NCI-H2196 (cell line): ENCODE measurements at regions not wholly inside any gene's neighbourhood (a gene's known extent, or its start where the extent isn't known, plus 50 kb on each side); places are given as distances from the start of the nearest gene placed in this dataset.
"Not testable (repeated sequence)": the region's sequence is repeated elsewhere in the genome, so short reads cannot be mapped to it uniquely, and the experiment has no call there.

Source experiments
- DNase-seq: peaks from one replicate; lab custom pipeline; 2025; ENCODE audit not compliant: unreplicated experiment; lab: John Stamatoyannopoulos, UW

DNA sequence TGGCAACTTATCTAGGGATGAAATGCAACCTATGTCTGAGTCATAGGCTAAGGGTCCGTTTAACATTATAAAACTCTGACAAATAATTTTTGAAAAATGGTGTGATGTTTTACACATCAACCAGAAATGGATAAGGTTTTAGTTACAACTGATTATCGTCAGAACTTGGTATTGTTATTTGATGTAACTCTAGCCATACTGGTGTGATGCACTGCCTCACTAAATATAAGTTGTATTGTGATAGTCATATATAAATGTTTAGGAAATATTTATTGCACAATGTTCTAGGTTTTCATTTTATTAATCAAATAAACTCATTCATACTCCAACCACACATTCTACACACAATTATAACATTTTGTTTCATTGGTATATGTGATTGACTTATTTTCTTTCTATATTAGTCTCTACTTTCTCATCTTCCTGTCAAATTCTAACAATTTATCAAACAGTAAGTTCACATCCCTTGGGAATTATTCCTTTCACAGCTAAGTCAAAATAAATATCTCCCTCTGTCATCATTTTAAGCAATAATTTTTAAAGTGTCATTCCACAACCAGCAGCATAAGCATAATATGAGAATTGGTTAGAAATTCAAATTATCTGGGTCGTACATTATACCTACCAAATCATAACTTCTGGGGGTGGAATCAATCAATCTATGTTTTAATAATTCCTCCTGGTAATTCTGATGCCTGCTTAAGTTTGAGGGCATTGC lies 873.9 kb downstream of the SLITRK1 start:
- DNase-seq = no peak

DNA sequence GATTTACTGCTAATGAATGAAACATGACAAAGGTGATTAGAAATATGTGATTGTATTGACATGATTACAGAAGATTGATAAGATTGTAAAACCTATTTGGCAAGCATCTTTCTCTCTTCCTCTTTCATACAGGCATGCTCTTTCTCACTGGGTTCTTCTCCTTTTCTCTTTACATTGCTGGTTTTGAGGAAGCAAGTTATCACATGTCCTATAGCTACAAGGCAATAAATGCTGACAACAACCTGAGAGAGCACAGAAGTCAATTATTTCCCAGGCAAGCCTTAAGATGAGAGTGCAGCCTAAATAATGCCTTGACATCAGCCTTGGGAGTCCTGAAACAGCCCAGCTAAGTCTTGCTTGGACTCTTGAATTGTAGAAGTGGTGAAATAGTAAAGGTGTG lies 875.0 kb downstream of the SLITRK1 start:
- no peak for DNase-seq

DNA sequence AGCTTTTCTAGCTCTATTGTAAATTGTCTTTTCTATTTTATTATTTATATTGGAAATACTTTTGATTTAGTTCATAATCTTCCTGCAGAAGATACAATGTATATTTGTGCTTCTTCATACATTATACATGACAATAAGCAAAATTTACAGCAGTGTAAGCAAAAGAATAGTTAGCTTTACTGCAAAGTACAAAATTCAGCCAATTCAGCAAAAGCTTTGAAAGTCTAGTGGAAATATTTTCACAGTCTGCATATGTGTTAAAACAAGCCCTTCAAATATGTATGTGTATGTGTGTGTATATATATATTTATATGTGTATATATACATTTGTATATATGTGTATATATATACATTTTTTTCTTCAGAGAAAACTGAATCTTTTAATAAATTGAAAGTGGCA lies 879.1 kb downstream of the SLITRK1 start:
- DNase-seq = no peak

DNA sequence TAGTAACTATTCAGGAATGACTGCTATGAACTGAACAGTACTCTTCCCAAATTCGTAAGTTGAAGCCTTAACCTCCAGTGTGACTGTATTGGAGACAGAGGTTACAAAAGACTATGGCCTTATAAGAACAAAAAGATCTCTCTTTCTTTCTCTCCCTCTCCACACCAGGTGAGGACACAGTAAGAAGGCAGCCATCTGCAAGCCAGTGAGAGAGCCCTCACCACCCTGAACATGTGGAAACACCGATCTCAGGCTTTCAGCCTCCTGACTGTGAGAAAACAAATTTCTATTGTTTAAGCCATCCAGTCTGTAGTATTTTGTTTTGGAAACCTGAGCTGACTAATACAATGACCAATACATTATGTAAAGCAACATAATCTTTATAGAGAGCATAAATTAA lies 888.9 kb downstream of the SLITRK1 start:
- DNase-seq = no peak

DNA sequence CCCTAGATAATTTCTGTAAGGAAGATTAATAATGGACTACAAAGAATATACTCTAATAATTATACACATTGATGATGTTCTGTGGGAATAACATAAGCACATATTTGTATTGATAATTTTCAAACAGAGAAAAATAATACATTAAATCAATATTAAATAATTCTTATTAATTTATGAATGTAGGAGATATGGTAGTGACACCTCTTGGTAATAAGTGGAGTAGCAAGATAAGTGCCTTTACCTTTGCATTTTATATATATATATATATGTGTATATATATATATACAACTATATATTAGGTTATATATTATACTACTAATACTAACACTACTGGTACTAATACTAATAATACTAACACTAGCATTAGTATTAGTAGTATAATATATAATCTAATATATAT lies 905.8 kb downstream of the SLITRK1 start:
- DNase-seq = no peak

DNA sequence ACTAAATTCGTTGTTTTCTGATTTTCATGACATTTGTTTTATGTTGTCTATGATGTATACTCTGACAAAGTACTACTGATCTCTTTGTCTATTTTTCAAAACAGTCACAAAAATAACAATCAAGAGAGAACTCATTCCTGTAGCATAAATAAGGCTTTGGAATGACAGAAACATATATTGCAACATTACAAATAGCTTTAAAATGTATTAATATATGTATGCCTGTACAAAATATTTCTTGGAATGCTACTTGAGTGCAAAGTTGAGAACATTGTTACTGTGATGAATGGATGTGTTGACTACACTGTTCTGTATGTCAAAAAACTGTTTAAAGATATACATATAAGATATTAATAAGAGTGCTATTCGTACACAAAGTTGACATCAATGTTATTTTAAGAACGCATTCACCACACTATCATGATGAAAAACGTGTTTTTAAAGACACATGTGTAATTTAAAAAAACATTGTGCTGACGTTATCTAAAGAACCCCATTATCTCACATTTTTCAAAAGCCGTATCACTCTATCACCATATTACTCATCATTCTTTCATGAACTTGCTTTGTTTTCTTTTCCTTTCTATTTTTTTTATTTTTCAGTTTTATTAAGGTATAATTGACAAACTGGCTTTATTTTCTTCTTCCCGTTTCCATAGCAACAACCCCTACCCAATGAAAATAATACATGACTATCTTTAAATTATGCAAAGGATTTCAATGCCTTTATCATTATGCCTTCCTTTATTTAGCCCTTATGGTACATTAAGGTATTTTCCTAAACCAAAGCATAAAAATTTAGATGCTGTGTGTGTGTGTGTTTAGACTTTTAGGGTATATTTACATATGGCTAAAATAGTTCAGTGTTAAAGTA lies 918.8 kb downstream of the SLITRK1 start:
- no peak for DNase-seq

DNA sequence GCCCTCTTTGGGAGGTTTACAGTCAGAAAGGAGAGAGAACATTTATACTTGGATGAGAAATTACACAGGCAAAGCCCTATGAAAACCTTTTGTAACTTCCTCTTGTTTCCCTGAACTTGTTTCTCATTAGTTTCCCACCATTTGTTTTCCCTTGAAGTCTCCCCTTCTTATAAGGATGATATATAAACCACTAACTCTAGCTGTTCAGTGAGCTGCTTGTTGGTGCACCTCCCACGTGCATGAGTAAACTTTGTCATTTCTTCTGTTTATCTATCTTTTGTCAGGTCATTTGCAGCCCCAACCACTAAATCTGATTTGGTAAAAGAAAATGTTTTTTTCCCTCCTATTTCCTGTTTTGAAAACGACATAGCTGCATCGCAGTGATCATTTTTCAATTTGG lies 919.9 kb downstream of the SLITRK1 start:
- DNase-seq = no peak

DNA sequence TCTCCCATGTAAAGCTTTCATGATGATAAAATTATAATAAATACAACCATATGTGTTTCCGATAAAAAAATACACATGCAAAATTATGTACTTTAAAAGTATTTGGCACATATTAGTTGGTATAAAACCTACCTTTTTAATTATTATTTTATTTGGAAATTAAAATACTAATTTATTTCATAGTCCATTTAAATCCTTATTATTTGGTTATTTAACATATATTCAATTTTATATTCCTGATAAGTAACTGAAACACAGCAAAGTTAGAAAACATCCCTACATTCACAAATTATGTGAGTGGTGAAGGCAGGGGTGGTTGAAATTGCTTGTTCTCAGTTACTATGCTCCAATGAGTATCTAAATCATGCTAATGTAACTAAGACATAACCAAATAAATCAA lies 920.5 kb downstream of the SLITRK1 start:
- no peak for DNase-seq

DNA sequence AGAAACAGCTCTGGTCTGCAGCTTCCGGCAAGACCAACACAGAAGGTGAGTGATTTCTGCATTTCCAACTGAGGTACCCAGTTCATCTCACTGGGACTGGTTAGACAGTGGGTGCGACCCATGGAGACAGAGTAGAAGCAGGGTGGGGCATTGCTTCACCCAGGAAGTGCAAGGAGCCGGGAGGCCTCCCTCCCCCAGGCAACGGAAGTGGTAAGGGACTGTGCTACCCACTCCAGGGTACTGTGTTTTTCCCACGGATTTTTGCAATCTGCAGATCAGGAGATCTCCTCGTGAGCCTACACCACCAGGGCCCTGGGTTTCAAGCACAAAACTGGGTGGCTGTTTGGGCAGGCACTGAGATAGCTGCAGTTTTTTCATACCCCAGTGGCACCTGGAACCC lies 929.9 kb downstream of the SLITRK1 start:
- not testable (repeated sequence) for DNase-seq

DNA sequence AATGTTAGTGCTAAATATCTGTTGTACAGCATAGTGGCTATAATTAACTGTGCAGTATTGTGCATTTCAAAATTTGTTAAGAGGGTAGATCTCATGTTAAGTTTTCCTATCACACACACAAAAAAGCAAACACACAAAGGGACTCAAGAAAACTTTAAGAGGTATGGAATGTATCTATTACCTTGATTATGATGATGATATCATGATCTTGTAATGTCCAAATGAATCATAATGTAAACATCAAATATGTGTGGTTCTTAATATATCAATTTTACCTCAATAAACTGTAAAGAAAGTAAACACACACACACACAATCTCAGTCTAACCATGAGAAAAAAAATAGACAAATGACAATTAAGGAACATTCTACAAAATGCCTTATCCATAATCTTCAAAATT lies 934.6 kb downstream of the SLITRK1 start:
- DNase-seq = no peak

DNA sequence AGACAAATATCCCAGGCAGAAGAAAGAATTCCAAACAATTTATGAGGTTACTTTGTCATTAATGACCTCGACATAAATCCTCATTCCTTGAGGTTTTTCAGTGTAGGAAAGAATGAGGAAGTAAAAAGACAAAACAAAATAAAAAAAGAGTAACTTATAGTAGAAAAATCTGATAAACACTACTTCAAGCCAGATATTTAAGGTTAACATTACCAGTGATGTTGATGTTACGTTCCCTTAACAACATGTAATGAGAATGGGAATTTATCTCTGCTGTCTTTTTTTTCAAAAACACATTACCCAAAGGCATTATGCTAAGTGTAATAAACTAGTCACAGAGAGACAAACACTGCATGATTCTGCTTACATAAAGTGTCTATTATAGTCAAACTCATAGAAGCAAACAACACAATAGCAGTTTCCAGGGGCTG lies 935.1 kb downstream of the SLITRK1 start:
- DNase-seq = no peak

DNA sequence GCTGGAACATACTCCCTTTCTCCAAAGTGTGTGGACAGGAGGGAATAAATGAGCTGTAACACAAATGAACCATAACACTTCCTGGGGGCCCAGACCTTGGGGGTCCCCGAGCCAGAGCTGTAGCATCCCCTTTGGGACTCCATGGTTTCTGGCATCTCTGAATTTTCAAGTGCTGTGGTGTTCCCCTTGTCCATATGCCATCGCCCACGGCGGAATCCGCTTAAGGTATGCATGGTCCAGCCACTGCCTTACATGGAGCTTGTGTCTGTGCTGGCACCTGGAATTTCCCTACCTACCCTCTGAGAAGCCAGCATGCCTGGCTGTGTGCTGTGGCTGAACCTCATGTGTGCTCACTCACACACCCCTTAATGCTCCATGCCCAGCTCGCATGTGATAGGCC lies 943.6 kb downstream of the SLITRK1 start:
- no peak for DNase-seq

DNA sequence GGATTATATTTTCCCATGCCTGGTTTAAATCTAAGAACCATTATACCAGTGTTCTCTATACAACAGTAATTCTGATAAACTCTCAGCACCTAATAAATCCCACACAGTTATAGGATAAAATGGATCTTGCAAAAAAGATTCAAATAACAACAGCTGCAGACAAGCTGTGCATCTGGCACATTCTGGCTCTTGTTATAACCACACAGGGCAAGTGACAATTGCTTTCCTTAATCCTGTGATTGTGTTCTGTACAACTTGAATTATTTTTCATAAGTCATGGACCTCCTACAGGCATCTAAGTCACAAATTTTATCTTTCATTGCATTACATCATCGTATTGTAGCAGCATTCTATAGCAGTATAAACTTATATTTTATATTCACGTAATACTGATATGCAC lies 948.3 kb downstream of the SLITRK1 start:
- no peak for DNase-seq

DNA sequence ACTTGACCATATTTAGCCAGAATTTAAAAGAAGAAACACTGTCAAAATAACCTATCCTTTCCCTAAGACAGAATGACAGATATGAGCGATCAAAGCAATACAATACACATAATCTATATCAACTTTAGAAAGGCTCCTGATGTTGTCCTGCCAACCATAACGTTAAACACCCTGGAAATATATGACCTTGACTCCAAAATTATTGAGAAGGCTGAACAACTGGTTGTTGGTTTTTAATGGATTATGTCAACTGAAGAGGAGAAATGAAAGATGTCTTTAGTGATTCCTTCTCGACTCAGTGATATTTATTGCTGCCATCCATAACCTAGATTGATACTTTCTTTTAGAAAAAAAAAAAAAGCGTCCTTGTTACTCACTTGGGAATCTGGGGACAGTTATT lies 957.2 kb downstream of the SLITRK1 start:
- DNase-seq = no peak

DNA sequence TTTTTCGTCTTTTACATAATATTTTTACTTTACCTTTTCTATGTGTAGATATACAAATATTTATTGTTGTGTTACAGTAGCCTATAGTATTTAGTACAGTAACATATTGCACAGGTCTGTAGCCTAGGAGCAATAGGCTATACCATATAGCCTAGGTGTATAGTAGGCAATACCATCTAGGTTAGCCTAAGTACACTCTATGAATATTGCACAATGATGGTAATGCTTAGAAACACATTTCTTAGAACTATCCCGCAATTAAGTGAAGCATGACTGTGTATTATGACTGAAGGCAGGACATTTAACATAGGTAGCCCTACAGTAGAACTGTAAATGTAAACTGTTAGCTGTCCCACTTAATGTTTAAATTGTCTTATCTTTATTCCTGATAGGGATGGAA lies 964.3 kb downstream of the SLITRK1 start:
- DNase-seq = no peak

DNA sequence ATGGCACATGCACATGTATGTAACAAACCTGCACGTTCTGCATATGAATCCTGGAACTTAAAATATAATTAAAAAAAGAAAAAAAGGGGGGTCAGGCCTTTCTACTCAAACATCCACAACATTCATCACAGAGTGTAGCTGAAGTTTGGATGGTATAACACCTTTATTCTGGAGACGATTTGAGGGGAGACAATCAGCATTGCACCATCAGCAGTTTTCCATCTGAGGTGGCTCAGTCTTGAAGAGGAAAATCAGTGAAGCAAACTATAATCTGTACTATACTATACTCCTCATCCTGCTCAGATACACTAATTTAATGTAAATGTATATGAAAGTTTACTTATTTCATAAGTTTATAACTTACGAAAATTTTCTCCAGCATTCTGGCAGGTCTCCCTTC lies 969.7 kb downstream of the SLITRK1 start:
- DNase-seq = no peak

DNA sequence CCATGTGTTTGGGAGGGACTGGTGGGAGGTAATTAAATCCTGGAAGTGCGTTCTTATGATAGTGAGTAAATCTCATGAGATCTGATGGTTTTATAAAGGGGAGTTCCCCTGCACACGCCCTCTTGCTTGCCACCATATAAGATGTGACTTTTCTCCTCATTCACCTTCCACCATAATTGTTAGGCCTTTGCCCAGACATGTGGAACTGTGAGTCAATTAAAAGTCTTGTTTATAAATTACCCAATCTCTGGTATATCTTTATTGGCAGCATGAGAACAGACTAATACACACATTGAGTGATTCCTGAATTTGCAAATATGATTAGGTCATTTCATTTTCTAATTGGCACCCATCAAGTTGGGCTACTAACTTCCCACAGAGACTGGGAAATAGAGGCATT lies 977.2 kb downstream of the SLITRK1 start:
- DNase-seq = no peak

DNA sequence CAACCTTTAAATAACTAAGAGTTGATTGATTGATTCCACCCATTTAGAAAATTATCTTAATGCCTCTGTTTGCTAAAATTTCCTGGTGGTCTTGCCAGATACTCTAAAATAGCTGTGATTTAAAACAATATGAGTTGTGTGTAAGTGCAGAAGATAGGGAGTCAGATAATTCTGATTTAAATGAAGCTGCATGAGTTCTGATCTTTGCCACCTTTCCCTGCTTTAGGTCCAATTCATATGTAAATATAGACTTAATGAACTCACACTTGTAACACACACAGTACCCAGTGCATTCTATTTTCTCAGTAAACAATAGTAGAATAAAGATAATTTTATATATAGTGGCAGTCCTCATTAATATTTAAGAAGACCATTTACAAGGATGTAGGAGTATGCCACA lies 981.8 kb downstream of the SLITRK1 start:
- DNase-seq = no peak

DNA sequence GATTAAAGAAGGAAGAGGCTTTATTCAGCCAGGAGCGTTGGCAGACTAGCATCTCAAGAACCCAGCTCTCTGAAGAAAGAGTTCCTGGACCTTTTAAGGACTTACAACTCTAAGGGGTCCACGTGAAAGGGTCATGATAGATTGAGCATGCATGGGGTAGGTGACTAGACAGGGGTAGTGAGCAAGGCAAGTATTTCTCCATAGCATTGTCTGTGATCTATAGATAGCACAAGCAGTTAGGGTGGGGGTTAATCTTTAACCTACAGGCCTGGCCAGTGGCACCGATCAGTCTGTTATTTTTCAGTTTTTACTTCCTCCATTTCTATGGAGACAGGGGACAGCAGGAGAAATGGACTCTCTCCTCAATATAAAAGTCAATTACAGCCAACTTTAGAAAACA lies 983.7 kb downstream of the SLITRK1 start:
- DNase-seq = no peak

DNA sequence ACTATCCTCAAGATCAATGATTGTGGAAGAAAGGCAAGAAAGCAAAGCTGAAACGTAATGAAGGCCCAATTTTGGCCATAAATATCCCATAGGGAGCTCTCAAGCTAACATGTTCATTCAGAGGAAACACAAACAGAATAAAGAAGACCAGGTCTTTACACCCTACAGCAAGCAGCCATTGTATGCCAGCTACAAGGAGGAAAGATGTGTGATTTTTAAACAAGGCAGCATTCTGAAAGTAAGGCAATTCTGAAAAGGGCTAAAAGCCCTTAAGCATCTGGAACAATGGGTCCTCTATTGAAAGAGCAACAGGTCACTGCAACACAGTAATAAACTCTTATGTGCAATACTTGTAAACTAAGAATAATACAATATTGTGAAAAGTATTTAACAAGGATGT lies 1002.4 kb downstream of the SLITRK1 start:
- DNase-seq = no peak

DNA sequence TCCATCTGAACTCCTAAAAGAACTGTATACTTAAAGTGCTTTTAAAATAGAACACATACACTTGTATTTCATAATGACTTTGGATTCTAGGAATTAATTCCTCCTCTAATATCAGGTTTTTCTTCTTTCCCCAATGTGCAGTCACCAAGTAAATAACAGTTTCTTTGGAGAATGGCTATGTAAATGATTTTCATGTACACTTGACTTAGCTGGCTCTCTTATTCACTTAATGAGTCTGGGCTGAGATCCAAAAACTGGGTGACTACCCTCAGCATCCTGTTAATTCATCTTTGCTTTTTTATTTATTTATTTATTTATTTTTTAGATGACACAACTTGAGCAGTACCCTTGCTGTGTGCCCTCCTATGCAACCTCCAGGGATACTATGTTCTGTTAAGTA lies 1003.7 kb downstream of the SLITRK1 start:
- DNase-seq = no peak

DNA sequence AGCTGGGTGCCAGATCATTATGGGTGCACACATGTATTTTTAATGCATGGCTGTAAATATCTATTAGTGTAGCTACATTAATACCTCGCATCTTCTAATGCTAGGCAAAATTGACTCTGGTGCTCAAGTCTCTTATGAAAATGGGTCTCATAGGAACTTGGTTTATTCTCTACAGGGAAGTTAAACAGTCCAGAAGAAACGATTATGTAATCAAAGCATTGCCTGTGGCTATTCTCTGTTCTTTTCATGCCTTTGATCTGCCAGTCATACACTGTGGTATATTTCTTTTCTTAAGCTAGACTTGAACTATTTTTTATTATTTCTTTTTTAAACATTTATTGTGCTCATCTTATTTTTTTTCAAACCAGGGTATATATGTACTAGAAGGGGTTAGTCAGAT lies 1015.0 kb downstream of the SLITRK1 start:
- DNase-seq = no peak

DNA sequence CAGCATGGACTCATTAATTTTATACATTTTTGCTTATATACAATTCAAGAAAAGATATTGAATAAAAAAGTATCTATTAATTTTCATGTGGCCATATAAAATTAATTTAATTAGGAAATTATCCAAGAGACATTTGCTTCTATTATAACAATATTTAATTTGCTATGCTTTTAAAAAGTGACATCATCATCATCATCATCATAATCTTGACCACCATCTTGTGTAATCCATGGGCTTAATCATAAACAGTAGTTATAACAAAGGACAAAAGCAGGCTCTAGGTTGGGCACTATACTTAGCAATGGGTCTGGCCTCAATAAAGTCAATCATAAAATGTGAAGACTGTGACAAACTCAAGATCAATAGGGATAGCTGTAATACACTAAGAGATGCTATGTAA lies 1031.6 kb downstream of the SLITRK1 start:
- no peak for DNase-seq
